Breast epithelium (tissue), 3 donors: ENCODE measurements at regions not wholly inside any gene's neighbourhood (a gene's known extent, or its start where the extent isn't known, plus 50 kb on each side); places are given as distances from the start of the nearest gene placed in this dataset.

ENCODE experiments used
- CTCF ChIP-seq, 3 donors: fragments of 450-650 bp; IDR thresholded peaks; one replicate each; pipeline ENCODE4 v1.5.1; 2016 to 2017; ENCODE audit warnings: antibody characterized with exemption in 3 of 3, mild to moderate bottlenecking in 3 of 3, moderate library complexity in 3 of 3
- POLR2A ChIP-seq: fragments of 450-650 bp; IDR thresholded peaks from one replicate; pipeline ENCODE4 v1.6.1; 2016; ENCODE audit warnings: antibody characterized with exemption, mild to moderate bottlenecking, moderate library complexity

GRCh38 chr2:226622484-226622883 is 177.1 kb downstream of the IRS1 start:
- TF ChIP-seq CTCF (IDR thresholded peaks at IDR 0.05), result no peak
- TF ChIP-seq POLR2A, result no peak
